Suprapubic skin (tissue), 4 donors: ENCODE measurements at regions not wholly inside any gene's neighbourhood (a gene's known extent, or its start where the extent isn't known, plus 50 kb on each side); places are given as distances from the start of the nearest gene placed in this dataset.

Source experiments
- POLR2A ChIP-seq, 2 donors: fragments of 450-650 bp; IDR thresholded peaks; one replicate each; pipeline ENCODE4 v1.6.1; 2017; ENCODE audit warnings: antibody characterized with exemption in 2 of 2, mild to moderate bottlenecking in 2 of 2, moderate library complexity in 2 of 2
- POLR2AphosphoS5 ChIP-seq, 3 donors: sonication (generic); formaldehyde crosslinking; IDR thresholded peaks; one replicate each; pipeline ENCODE4 v1.6.1; 2017; ENCODE audit warnings: antibody characterized with exemption in 3 of 3

GRCh38 chr3:7881946-7882345 lies 619.7 kb upstream of the LMCD1 start:
- TF ChIP-seq POLR2A (IDR thresholded peaks at IDR 0.05), result no peak
- no peak for TF ChIP-seq POLR2AphosphoS5 (IDR thresholded peaks at IDR 0.05)
